GM18498 (cell line): ENCODE measurements at regions not wholly inside any gene's neighbourhood (a gene's known extent, or its start where the extent isn't known, plus 50 kb on each side); places are given as distances from the start of the nearest gene placed in this dataset.

ENCODE experiments used
- ATAC-seq: cut with Tn5 transposase; IDR thresholded peaks from one replicate; pipeline ENCODE4 v1.9.1; 2021; ENCODE audit warnings: mild to moderate bottlenecking, moderate library complexity; ENCODE audit not compliant: unreplicated experiment

DNA sequence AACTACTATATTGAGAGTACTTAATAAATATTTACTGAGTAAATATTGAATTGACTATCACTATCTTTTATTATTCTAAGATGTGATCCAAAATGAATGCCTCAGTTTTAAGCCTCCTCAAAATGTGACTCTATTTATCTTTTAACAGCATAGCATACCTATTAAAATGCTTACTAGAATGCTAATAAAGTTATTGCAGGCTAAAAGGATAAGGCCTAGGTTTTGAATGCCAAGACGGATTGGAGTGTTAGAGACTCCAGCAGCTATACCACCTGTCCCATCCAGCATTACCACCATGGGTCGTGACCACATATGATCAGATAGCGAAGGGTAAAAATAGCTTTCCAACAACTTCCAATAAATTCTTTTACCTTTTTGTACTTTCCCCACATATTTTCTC lies 64.7 kb upstream of the MYRIP start:
- no peak for ATAC-seq

DNA sequence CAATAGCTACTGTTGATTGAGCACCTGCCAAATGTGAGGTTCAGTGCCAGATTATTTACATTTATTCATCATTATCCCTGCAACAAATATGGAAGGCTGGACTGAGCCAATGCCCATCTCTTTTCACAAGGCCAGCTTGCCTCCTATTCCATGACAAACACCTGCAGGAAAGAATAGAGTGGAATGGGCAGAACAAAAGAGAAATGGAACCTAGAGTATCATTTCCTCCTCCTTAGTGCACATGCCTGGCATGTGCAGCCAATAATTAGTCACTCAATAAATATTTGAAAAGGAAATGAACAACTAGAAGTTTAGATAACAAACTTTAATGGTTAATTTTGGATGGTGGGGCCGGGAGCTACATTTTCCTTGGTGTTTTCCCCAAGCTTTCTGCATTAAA lies 61.4 kb upstream of the MYRIP start:
- no peak for ATAC-seq

DNA sequence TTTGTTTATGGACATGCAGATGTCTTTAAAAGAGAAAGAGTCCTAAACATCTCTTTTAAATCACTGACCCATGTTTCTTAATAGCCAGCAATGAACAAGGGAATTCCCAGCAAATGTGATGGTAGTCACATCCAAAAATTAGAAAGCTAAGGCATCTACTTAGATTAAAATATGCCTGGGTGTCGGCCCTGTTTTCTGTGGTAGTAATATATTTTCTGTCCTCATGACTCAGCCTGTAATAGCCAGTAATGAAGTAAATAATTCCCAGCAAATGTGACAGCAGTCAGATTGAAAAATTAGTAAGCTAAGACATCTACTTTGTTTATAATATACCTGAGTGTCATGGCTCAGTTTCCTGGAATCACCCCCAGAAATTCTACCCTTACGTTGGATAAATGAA lies 60.6 kb upstream of the MYRIP start:
- no peak for ATAC-seq

DNA sequence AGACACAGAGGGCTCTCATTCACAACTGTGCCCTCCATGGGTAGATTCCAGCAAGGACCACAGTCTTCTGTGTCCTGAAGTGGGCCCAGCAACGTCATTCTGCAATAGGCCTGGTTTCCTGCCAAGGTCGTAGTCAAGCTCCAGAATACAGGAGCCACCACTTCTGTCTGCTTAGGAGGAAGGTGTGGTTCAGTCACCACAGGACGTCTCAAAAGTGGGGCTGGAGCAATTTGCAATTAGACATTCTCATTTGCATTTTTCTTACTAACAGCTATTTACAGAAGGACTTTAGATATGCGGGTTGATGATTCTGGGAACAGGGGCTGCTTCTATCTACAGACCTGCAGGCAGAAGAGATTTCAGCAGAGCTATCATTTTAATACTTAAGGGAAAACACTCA lies 58.7 kb upstream of the MYRIP start:
- ATAC-seq = no peak

DNA sequence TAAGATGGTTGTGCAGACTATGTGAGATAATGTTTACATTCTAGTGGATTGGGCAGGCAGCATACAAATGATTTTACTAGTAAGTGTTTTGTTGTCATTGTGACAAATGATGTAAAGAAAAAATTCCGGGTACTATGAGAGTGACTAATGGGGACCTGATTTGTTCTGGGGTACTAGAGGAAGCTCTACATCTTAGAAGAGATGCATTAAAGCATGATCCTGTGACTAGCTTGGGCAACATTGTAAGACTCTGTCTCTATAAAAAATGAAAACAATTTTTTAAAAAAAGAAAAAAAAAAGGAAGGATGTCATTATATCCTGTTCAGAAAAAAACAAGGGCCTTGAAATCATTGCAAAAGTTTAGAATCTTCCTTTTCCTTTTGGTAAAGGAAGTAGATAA lies 58.1 kb upstream of the MYRIP start:
- no peak for ATAC-seq

DNA sequence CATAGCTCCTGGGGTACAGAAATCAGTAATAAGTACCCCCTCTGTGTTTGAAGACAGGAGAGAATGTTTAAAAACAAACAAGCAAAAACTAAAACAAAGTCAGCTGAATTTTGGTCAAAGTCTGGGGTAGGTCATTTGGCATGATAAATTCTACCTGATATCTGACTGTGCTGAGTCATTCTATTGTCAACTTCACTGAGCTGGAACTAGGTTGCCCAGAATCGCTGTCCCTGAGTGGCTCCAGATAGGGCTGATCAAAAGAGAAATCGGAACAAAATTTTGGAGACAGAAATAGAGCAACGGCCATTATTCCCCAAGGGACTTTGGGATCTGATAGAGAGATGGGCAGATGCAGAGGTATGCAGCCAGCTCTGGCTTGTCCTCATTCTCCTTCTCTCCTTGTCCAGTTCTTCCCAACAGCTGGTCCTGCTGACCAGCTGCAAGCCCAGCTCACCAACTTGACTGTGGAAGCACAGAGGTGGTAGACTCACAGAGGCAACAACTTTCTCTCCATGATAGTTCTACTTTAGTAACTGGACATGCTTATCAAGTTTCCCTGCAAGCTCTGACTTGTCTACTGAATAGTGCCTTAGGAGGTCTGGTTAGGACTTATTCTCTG lies 57.3 kb upstream of the MYRIP start:
- no peak for ATAC-seq

DNA sequence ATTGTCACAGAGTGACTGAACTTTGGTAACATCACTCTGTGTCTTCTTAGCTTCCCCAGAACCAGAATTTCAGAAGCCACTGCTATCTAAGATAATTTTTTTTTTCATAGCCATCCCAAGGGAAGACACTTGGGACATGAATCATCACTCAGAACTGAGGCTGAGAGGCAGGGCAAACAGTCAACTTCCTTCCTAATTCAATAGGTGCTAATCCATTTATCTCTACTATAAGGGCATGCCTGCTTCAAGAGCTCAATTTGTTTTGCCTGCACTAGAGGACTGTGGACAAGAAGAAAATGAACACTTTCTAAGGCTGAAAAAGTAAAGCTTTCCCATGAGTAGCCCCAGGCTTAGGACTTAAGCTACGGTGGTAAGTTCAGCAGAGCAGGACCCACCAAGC lies 56.7 kb upstream of the MYRIP start:
- ATAC-seq = no peak

DNA sequence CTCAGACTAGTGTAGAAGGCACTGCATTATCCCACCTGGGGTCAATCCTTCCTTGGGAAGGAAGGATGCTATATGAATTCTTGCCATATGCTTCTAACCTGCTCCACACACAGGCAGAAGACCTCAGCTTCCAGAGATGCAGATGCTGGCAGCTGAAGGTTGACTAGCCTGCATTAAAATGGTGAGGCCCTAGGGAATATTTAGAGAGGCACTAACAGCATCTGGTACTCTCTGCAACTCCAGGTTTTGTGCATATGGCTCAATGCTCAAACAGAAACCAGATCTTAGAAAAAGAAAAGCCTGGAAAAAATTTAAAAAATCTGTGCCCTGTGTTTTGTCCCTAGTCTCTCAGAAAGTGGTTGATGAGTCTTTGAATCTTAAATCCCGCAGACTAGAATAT lies 56.0 kb upstream of the MYRIP start:
- no peak for ATAC-seq

DNA sequence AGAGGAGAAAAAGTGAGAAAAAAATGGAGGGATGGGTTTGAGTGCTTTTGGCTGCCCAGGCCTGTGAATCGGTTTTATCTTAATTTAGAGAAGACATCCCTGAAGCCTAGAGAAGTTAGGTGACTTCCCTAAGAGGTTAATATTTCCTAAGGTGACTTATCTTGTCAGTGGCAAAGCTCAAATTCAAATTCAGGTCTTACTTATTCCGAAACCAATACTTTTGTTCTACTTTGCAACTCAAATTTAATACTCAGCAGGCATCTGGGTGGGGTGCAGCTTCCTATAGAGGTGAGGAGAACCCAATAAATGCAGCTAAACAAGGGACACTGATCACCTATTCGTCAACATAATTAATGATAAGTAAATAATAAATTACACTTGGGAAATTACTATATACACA lies 54.9 kb upstream of the MYRIP start:
- peak; percentile 68 for ATAC-seq

DNA sequence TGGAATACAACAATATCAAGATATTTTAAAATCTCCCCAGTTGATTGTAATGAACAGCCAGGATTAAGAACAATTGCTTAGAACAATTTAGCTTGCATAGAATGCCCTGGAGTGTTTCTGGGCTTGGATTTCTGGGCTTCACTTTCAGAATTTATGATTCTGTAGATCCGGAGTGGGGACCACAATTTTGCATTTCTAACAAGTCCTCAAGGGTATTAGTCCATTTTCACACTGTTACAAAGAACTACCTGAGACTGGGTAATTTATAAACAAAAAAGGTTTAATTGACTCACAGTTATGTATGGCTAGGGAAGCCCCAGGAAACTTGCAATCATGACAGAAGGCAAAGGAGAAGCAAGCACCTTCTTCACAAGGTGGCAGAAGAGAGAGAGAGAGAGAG lies 54.3 kb upstream of the MYRIP start:
- no peak for ATAC-seq

DNA sequence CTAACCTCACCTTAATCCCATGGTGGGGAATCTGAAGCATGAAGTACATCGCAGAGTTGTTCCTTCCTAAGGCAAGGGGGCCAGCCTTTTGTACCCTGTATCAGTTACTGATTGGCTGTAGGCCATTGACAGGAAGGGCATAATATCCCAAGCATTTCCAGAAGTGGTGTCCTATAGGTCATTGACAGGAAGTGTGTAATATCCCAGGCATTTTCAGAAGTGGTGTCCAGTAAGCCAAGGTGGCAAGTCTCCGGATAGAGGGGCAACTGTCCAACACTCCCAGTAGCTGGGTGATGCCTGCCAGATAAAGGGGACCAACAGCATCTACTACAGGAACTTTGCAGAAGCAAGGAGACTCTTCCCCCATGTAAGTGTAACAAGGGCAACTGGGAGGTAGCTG lies 52.1 kb upstream of the MYRIP start:
- ATAC-seq = no peak
